HG03103 (cell line): ENCODE measurements at regions not wholly inside any gene's neighbourhood (a gene's known extent, or its start where the extent isn't known, plus 50 kb on each side); places are given as distances from the start of the nearest gene placed in this dataset.

Source experiments
- ATAC-seq: cut with Tn5 transposase; IDR thresholded peaks from one replicate; pipeline ENCODE4 v1.9.1; 2021; ENCODE audit warnings: low read depth; ENCODE audit not compliant: unreplicated experiment

DNA sequence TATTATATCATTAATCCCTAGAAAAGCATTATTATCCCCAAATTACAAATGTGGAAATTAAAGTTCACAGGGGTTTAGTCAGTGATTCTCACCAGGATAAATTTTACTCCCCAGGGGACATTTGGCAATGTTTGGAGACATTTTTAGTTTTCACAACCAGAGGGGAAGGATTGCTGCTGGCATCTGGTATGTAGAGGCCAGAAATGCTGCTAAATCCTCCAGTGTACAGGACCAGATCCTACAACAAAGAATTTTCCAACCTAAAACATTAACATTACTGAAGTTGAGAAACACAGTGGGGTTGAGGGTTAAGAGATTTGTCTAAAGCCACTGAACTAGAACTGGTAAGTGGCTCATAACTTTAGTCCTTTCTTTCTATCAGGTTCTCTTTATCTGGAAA, 162.0 kb upstream of the SYT6 start:
- ATAC-seq: no peak

DNA sequence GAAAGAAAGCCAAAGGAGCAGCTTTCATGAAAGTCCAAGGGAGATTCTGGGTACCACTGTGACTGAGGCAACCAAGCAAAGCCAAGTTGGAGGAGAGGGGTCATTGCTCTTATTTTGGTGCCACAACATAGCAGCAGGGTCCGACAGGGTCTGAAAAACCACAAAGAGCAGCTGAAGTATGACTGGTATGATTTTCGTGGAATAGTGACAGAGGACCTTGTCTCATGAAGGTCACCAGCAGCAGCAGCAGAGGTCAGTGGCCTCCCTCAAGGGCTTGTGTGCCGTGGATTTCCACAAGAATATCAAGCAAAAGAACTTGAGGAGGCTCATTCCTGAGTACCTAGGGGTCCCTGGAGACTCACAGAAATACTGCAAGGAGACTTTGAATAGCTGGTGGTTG, 160.9 kb upstream of the SYT6 start:
- ATAC-seq: no peak

DNA sequence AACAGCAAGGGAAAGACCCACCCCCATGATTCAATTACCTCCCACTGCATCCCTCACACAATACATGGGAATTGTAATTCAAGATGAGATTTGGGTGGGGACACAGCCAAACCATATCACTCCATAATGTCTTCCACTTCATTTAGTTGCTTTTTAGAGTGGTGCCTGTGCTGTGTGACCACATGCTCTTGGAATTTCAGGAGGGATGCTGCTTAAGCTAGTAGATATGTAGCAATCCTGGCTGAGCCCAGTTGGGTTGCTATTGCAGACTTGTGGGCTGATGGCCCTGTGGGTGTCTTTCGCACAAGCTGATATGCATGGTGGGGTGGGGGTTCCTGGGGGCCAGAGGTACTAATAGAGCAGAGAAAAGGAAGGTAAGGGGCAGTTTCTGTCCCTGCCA, 160.4 kb upstream of the SYT6 start:
- no peak for ATAC-seq

DNA sequence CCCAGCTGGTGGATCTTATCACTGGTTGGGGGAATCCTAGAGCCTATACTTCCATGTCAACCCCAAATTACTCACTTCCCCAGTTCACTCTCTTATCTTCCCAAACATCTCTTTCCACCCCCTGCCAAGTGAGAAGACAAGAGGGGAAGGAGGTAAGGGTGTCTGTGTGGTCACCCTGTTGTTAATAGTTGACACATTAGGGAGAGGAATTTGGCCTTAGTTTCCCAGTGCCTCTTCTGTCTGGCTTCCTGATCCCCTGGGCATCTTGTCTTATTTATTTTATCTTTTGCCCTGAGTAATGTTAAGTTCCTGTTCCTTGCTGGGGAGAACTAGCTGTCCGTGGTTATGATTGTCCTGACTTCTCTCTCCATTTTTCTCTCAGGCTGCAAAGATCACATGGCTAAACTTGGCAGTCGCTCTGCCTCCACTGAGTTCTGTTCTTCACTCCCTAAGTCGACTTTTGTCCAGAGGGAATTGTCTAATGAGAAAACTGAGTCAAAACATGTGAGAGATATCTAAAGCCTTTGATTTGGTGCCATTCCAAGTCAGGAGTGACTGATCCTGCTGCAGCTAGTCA, 157.1 kb upstream of the SYT6 start:
- ATAC-seq: no peak

DNA sequence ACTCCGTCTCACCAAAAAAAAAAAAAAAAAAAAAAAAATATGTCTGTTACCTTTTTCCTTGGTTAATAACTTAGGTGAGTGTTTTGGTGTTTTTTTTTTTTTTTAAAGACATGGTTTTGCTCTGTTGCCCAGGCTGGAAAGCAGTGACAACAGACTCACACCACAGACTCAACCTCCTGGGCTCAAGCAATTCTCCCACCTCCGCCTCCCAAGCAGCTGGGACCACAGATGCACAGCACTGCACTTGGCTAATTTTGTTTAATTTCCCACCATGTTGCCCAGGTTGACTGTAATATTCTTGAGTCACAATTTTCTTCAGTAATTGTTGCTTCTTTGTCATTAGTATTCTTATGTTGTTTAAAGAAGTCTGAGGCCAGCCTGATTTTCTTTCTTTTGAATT, 149.2 kb upstream of the SYT6 start:
- no peak for ATAC-seq

DNA sequence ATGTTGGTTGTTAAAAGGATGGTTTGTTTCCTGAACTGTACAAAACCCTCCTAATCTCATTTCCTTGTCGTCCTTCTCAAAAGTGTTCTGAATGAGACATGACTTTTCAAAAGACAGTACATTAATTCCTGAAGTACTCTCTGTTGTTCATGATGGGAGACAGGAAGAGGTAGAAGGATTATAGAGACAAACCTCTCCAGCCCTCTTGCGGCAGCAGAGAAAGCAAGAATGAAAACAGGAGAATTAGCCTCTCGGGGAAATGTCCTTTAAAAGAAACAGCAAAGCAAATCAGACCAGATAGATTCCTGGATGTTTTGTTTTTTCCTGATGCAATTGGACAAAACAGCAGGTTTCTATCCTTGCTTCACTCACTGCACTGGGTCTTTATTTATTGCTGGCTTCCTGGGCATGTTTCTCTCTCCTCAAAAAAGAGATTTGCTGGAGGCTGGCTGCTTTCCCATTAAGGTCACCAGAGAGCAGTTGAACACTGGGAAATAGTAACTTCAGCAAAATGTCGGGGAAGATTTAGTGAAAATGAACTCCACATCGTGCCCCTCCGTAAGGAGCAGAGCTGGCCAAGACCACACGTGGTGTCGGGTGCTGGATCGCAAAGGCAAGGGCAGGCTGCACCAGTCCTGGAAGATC, 145.8 kb upstream of the SYT6 start:
- no peak for ATAC-seq

DNA sequence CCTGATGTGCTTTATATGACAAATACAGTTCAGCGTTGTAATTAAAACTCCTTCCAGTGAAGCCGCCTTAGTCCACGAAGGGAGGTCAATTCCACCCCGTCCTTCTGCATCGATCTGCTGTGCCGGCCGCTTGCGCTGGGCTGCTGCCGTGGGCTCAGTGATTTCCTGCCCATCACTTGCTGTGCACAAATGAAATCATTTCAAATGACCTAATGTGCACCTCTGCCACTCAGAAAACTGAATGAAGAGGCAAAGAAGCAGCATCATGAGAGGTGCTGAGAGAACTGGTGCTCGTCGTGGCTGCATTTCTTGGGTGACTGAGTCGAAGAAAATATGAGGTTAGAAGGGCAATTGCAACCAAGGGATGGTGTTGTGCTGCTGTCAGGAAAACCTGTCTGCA, 144.3 kb upstream of the SYT6 start:
- no peak for ATAC-seq

DNA sequence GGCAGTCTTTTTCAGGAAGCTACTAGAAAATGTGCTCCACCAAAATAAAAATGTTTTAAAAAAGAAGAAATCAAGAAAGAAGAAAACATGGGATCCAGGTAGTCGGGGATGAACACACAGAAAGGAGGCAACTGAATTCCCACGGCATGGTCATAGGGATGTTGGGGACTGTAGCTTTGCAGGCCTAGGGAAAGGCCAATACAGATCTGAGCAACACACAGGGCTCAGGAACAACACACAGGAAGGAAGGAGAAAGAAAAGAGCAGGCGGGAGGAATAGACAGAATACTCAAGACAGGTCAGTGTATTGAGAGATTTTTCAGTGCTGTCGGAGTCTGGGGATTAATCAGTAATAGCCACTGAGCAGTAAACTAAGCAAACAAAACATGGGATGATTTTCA, 142.7 kb upstream of the SYT6 start:
- ATAC-seq: no peak

DNA sequence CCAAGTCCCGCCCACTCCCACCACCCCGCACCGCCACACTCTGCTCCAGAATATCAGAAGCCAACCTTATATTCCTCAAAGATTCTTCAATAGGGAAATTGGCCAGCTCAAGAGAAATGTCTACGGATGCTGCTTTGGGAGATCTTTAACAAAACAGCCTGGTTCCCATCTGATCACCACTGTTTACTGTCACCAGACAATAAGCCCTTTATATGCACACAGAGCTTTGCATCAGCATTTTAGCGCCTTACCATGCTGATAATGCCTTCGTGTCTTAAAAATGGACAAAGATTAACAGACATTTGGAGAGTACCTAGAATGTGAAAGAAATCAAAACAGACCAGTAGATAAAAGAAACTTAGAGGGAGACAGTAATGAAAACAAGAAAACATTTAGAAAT, 141.7 kb upstream of the SYT6 start:
- no peak for ATAC-seq

DNA sequence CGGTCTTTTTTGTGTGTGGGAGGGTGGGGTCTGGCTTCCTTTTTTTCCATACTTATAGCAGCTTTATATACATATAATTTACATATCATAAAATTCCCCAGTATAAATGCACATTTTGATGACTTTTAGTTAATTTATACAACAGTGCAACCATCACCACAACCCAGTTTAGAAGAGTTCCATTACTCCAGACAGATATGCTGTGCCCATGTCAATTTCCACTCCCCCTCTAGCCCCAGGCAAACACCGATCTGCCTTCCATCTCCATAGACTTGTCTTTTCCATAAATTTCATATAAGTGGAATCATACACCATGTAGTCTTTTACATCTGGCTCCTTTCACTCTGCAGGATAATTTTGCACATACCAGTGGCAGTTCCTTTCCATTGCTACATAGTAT, 139.2 kb upstream of the SYT6 start:
- no peak for ATAC-seq

DNA sequence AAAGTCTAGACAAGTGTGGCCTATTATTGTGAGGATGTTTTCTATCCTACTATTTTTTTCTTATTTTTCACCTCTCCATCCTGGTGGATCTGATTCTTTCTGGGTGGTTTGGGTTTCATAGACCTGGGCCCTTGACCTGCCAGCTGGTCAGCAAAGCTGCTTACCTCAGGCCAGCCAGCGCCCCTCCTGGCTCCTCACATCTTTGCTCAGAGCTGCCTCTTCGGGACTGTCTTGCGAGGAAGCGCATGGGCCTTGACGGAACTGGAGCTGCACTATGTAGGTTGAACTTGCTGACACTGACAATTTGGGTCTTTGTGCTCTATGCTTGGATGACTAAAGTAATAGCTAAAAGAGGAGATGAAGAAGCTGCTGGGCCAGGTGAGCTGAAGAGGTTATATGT, 138.5 kb upstream of the SYT6 start:
- no peak for ATAC-seq

DNA sequence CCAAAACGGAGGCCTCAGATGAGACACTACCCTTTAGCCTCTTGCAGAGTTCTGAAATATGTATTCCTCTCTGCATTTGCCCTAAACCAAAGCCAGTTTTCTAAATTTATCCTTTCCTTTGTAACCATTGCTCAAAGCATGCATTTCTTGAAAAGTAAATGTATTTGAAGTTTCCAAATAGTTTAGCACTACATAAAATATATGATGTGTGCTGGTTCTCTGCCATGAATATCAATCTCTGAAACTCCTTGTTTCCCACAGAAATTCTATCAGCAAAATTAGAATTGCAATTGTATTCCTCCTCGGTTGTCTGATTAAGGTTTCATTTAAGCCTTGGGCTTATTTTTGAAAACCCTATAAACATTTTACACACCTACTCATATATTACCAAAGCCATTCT, 137.1 kb upstream of the SYT6 start:
- no peak for ATAC-seq

DNA sequence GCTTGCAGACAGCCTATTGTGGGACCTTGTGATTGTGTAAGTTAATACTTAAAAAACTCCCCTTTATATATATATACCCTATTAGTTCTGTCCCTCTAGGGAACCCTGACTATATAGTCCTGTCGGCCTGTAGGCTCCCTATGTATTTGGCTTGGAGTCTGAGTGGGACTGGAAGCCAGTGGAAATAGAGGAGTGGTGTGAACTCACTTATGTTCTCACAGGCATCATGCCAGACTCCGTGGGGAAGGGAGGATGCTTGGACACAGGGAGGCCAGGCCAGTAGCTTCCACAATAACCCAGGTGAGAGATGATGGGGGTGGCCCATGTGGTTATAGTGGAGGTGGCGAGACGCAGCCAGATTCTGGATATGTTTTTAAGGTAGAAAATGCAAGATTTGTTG, 136.7 kb upstream of the SYT6 start:
- ATAC-seq: no peak

DNA sequence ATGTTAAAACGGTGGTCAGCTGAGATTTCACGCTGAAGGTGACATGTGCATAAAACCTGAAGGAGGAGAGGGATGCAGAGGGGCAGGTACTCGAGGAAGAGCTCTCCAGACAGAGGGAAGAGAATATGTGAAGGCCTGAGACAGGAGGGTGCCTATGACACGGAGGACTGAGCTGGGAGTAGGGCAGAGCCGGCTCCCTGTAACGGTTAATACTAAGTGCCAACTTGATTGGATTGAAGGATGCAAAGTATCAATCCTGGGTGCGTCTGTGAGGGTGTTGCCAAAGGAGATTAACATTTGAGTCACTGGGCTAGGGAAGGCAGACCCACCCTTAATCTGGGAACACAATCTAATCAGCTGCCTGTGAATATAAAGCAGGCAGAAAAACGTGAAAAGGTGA, 136.2 kb upstream of the SYT6 start:
- ATAC-seq: no peak

DNA sequence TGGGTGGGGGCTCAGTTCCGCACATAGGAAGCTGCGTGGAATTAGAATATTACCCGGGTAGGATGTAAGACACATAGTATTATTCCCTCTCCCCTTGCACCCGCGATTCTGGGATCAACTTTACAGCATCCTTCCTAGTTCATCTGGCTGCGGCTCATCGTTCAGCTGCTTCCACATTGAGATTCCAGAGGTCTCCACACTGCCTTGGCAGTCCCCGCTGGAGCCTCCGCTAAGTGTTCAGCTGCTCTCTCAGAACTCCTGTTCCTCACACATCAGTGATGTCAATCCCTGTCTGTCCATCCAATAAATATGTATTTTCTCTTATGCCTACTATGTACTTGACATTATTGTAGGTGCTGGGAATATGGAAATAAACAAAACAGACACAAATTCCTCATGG, 135.6 kb upstream of the SYT6 start:
- ATAC-seq: no peak

DNA sequence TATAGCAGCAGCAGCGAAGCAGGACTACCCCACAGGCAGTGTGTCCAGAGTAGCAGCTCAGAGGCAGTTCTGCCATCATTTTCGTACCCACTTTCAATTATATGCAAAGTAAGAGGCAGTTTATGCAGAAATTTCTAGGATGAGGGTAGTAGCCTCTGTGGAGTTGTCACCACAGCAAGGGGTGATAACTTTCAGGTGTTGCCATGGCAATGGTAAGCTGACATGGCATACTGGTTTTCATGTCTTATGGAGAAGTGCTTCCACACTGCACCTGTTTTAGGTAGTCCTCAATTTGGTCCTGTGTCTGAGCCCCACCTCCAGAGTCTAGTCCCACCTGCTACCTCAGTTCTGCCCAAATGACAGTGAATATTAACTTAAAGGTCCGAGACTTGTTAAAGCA, 133.3 kb upstream of the SYT6 start:
- ATAC-seq: no peak

DNA sequence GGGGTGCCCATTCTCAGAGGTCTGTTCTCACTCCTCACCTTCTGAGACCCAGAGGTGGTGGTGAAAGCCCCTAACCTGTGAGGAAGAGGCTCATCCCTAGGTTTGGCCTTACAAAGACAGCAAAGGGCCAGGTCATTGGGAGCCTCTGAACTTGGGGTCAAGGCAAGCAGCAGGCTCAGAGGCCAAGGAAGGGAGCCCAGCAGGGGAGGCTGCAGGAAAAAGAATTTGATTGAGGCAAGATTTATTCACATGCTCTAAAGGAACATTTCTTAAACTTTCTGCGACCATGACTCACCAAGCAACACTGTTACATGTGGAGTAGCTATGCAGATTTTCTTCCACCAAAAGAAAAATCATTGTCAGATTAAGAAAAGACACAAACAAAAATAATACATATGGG, 132.5 kb upstream of the SYT6 start:
- ATAC-seq: no peak

DNA sequence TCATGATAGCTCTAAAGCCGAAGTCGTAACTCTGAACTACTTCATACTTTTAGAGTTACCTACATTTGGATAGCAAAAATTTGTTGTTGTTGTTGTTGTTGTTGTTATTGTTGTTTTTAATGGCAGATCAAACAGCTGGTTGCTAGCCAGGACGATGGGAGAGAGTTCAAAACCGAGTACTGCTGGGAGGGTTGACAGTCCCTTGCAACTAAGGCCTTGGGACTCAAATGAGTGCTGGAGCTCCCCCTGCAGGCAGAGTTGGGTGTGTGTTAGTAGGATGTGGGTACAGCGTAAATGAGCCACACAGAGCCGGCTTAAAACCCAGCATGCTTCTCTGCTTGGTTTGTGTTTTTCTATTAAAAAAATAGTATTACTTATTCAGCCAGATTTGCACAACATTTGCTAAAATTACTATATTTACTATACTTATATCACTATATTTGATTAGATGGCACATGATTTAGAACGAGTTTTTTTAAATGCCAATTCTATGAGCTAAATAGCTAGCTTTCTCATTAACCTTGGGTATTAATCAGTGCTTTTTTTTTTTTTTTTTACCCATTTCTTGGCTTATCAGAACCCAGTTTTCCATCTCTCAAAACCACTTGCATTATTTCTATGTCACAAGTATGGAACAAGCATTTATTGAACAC, 129.2 kb upstream of the SYT6 start:
- peak; percentile 83 for ATAC-seq

DNA sequence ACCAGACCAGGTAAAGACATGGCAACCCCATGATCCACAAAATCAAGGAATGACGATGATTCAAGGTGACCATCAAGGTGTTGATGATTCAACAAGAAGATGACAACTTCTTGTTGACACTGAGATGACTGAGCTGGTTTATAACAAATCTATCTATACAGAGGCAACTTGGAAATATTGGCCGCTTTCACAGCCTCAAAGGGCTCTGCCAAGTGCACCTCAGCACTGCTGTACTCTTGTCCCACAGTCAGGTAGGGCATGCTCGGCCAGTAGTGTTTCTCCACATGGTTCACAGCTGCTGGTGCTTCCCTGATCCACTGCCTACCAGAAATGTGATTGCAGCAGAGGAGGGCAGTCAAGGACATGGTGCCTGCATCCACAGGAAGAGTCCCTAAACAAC, 125.2 kb upstream of the SYT6 start:
- no peak for ATAC-seq

DNA sequence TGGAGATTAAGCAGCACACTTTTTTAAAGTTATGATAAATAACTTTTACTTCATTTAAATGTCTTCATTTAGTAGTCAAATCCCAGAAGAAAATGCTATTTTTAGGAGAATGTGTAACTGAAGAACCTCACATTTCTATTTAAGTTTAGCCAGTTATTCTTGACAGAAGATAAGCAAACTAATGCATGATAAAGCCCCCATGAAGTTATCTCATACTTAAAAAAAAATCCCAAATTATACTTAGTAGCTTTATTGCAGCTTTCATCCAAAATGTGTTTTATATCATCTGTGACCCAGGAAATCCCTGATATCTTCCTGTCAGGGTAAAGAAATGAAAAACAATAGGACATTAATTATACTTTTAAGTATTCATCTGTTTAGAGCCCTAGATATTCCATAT, 124.8 kb upstream of the SYT6 start:
- no peak for ATAC-seq

DNA sequence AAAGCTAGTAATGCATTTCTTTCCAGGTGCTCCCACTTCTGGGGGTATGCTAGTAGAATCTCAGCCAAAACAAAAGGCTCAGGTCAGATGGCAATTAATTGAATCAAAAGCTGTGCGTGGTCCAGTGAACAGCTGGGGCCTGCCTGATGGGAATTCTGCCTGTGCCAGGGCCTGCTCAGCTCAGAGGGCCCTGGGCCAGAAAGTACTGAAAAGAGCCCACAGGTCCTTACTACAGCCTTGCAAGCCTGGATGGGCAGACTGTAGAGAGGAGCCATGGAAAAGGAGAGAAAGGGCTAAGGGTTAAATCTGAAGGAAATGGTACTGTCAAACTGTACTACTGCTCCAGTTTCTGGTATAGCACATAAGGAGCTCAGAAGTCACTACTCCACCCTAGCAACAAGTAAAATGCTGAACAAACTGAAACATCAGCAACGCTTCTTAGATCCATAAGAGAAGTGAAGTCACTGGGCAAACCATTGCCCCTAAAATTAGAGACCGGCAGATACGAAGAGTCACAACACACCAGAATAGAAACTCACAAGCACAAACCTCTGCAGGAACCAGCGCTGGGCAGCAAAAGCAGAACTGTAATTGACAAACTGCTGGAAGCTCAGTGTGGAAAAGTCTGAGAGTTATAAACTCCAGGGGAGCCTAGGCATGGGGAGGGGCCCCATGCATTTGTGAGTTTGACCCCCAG, 121.1 kb upstream of the SYT6 start:
- ATAC-seq: no peak

DNA sequence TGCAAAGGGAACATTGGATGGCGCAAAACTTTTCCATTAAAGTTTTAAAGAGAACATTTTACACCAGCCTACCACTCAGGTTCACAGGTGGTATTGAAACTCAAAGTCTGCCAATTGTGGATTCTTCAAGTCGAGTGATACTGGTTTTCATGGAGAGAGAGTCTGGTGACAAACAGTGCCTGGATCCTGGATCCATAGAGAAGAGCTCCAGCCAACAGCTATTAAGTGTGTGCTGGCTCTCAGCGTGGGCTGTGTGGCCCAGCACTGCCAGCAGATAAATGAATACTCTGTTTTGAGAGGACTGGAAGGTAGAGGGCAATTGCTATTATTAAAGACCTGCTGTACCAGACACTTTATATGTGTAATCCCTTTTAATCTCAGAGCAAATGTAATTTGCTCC, 118.9 kb upstream of the SYT6 start:
- no peak for ATAC-seq
